Right atrium auricular region (tissue), 2 donors: ENCODE measurements at regions not wholly inside any gene's neighbourhood (a gene's known extent, or its start where the extent isn't known, plus 50 kb on each side); places are given as distances from the start of the nearest gene placed in this dataset.

Source experiments
- DNase-seq: peaks from one replicate; pipeline ENCODE4 v3.0.0-alpha.2; 2019; ENCODE audit warnings: low spot score
- H3K27ac ChIP-seq, 2 donors: fragments of 200-600 bp; sonication (generic); 1 replicate in 1 of 2; 2 replicates in 1 of 2; pipeline ENCODE4 v1.5.1; 2016 to 2019
- H3K27me3 ChIP-seq, 2 donors: fragments of 200-600 bp; sonication (generic); one replicate each; pipeline versions ENCODE4 v1.5.1 to v1.6.0; 2017 to 2019
- H3K36me3 ChIP-seq: fragments of 200-600 bp; sonication (generic); one replicate; pipeline ENCODE4 v1.5.1; 2016
- H3K4me1 ChIP-seq, 2 donors: fragments of 200-600 bp; sonication (generic); one replicate each; pipeline versions ENCODE4 v1.5.1 to v1.6.0; 2017 to 2019
- H3K4me3 ChIP-seq, 2 donors: fragments of 200-600 bp; sonication (generic); 1 replicate in 1 of 2; 2 replicates in 1 of 2; pipeline ENCODE4 v1.5.1; 2017 to 2019; ENCODE audit warnings: mild to moderate bottlenecking in 1 of 2, moderate library complexity in 1 of 2
- H3K9me3 ChIP-seq, 2 donors: fragments of 200-600 bp; sonication (generic); one replicate each; pipeline ENCODE4 v1.5.1; 2019
- CTCF ChIP-seq, 2 donors: fragments of 200-600 bp; sonication (generic); IDR thresholded peaks; one replicate each; pipeline ENCODE4 v1.5.1; 2019; ENCODE audit warnings: antibody characterized with exemption in 2 of 2

GRCh38 chr9:81193362-81194339 lies 495.7 kb downstream of the TLE1 start:
- no peak for TF ChIP-seq CTCF (IDR thresholded peaks at IDR 0.05)
- H3K4me1 ChIP-seq: no peaks in the 10 kb centered on the region

GRCh38 chr9:81191222-81191621 lies 498.1 kb downstream of the TLE1 start:
- no peak for TF ChIP-seq CTCF (IDR thresholded peaks at IDR 0.05)
- no peak overlapping the region for H3K27ac ChIP-seq
- DNase-seq: no peak
- no peak overlapping the region for H3K4me3 ChIP-seq
- no peaks in the 10 kb centered on the region for H3K9me3 ChIP-seq
- H3K4me1 ChIP-seq: no peaks in the 10 kb centered on the region
- no peaks in the 10 kb centered on the region for H3K36me3 ChIP-seq
- no peaks in the 10 kb centered on the region for H3K27me3 ChIP-seq

More at GRCh38 chr9:81193362-81194339, 495.7 kb downstream of the TLE1 start:
- Histone ChIP-seq H3K27ac (no peak overlapping the region), H3K27me3 (no peaks in the 10 kb centered on the region), H3K9me3 (no peaks in the 10 kb centered on the region), H3K4me3 (no peak overlapping the region), H3K36me3 (no peaks in the 10 kb centered on the region)
- no peak for DNase-seq

GRCh38 chr9:81190659-81191058 lies 498.7 kb downstream of the TLE1 start:
- Histone ChIP-seq H3K27me3 (no peaks in the 10 kb centered on the region), H3K9me3 (no peaks in the 10 kb centered on the region), H3K4me3 (no peak overlapping the region), H3K27ac (no peak overlapping the region), H3K4me1 (no peaks in the 10 kb centered on the region), H3K36me3 (no peaks in the 10 kb centered on the region)
- TF ChIP-seq CTCF (IDR thresholded peaks at IDR 0.05): no peak
- no peak for DNase-seq

GRCh38 chr9:81183761-81184160 lies 505.6 kb downstream of the TLE1 start:
- Histone ChIP-seq H3K27me3 (no peaks in the 10 kb centered on the region), H3K27ac (no peak overlapping the region), H3K4me3 (no peak overlapping the region), H3K36me3 (no peaks in the 10 kb centered on the region), H3K9me3 (no peaks in the 10 kb centered on the region), H3K4me1 (no peaks in the 10 kb centered on the region)
- no peak for DNase-seq
- no peak for TF ChIP-seq CTCF (IDR thresholded peaks at IDR 0.05)

GRCh38 chr9:81182431-81182830 lies 506.9 kb downstream of the TLE1 start:
- H3K4me1 ChIP-seq: no peaks in the 10 kb centered on the region

More at GRCh38 chr9:81182431-81182830, 506.9 kb downstream of the TLE1 start:
- no peak for DNase-seq
- no peaks in the 10 kb centered on the region for H3K36me3 ChIP-seq
- H3K4me3 ChIP-seq: no peak overlapping the region
- no peak overlapping the region for H3K27ac ChIP-seq
- no peaks in the 10 kb centered on the region for H3K27me3 ChIP-seq
- H3K9me3 ChIP-seq: no peaks in the 10 kb centered on the region
- no peak for TF ChIP-seq CTCF (IDR thresholded peaks at IDR 0.05)
